Neural progenitor cell (in vitro differentiated cells): ENCODE measurements at regions not wholly inside any gene's neighbourhood (a gene's known extent, or its start where the extent isn't known, plus 50 kb on each side); places are given as distances from the start of the nearest gene placed in this dataset.

Experiments
- DNase-seq: peaks from one replicate; pipeline ENCODE4 v3.0.0-alpha.2; 2016; ENCODE audit warnings: low spot score
- H2AFZ ChIP-seq: fragments of 200-600 bp; sonication (generic); replicated peaks from 2 replicates; pipeline ENCODE4 v1.6.1; 2016; ENCODE audit warnings: antibody characterized with exemption
- H3F3A ChIP-seq: fragments of 200-600 bp; sonication (generic); 2 replicates; pipeline ENCODE4 v1.6.1; 2016; ENCODE audit warnings: antibody characterized with exemption, low read depth
- H3K27ac ChIP-seq: fragments of 200-600 bp; sonication (generic); 2 replicates; pipeline ENCODE4 v1.5.1; 2016; ENCODE audit warnings: mild to moderate bottlenecking
- H3K27me3 ChIP-seq: fragments of 200-600 bp; sonication (generic); 2 replicates; pipeline ENCODE4 v1.6.1; 2016; ENCODE audit warnings: mild to moderate bottlenecking, moderate library complexity
- H3K36me3 ChIP-seq: fragments of 200-600 bp; sonication (generic); 2 replicates; pipeline ENCODE4 v1.5.1; 2016
- H3K4me1 ChIP-seq: fragments of 200-600 bp; sonication (generic); 2 replicates; pipeline ENCODE4 v1.6.1; 2016; ENCODE audit warnings: mixed run types
- H3K4me2 ChIP-seq: fragments of 200-600 bp; sonication (generic); 2 replicates; pipeline ENCODE4 v1.6.1; 2016
- H3K4me3 ChIP-seq: fragments of 200-600 bp; sonication (generic); 2 replicates; pipeline ENCODE4 v1.5.1; 2016
- H3K79me2 ChIP-seq: fragments of 200-600 bp; sonication (generic); 2 replicates; pipeline ENCODE4 v1.6.1; 2016; ENCODE audit warnings: low read depth
- H3K9ac ChIP-seq: fragments of 200-600 bp; sonication (generic); 2 replicates; pipeline ENCODE4 v1.6.1; 2016
- H3K9me3 ChIP-seq: fragments of 200-600 bp; sonication (generic); 2 replicates; pipeline ENCODE4 v1.5.1; 2016; ENCODE audit warnings: low read depth
- H4K20me1 ChIP-seq: fragments of 200-600 bp; sonication (generic); 2 replicates; pipeline ENCODE4 v1.6.1; 2016; ENCODE audit warnings: low read depth
- H3K27ac Mint-ChIP-seq: 3 replicates; pipeline ENCODE4 v1.8.0; 2021; ENCODE audit warnings: mixed read lengths
- H3K27me3 Mint-ChIP-seq: 2 replicates; pipeline ENCODE4 v1.8.0; 2022; ENCODE audit warnings: low read depth, mild to moderate bottlenecking, inconsistent platforms, moderate library complexity, mixed read lengths; ENCODE audit not compliant: insufficient read depth
- H3K36me3 Mint-ChIP-seq: 3 replicates; pipeline ENCODE4 v1.8.0; 2021; ENCODE audit warnings: mixed read lengths
- H3K4me1 Mint-ChIP-seq: 3 replicates; pipeline ENCODE4 v1.8.0; 2021; ENCODE audit warnings: mixed read lengths
- H3K4me3 Mint-ChIP-seq: 3 replicates; pipeline ENCODE4 v1.8.0; 2021; ENCODE audit warnings: mild to moderate bottlenecking, moderate library complexity, mixed read lengths
- H3K9me3 Mint-ChIP-seq: 3 replicates; pipeline ENCODE4 v1.8.0; 2020; ENCODE audit warnings: mixed read lengths
- CTCF ChIP-seq: fragments of 200-600 bp; sonication (generic); IDR thresholded peaks from 2 replicates; pipeline ENCODE4 v1.5.1; 2017; ENCODE audit warnings: antibody characterized with exemption, mild to moderate bottlenecking
- EZH2 ChIP-seq: fragments of 200-600 bp; sonication (generic); IDR thresholded peaks from 2 replicates; pipeline ENCODE4 v1.6.1; 2017; ENCODE audit warnings: antibody characterized with exemption, mild to moderate bottlenecking, moderate library complexity
- EZH2phosphoT487 ChIP-seq: fragments of 200-600 bp; sonication (generic); IDR thresholded peaks from 2 replicates; pipeline ENCODE4 v1.6.1; 2017; ENCODE audit warnings: antibody characterized with exemption

GRCh38 chr14:98633380-98633779 is 638.6 kb downstream of the BCL11B start:
- no peaks in the 10 kb centered on the region for H3K36me3 Mint-ChIP-seq
- Histone ChIP-seq H3F3A (no peaks in the 10 kb centered on the region), H3K36me3 (no peaks in the 10 kb centered on the region), H3K4me3 (no peak overlapping the region), H3K27ac (no peak overlapping the region), H3K9ac (no peak overlapping the region), H3K4me1 (peaks cover 17% of the 10 kb centered on the region), H4K20me1 (no peaks in the 10 kb centered on the region), H3K4me2 (no peak overlapping the region), H3K27me3 (no peaks in the 10 kb centered on the region), H2AFZ (no peak overlapping the region), H3K9me3 (no peaks in the 10 kb centered on the region), H3K79me2 (no peaks in the 10 kb centered on the region)
- H3K9me3 Mint-ChIP-seq, result peaks cover 3% of the 10 kb centered on the region
- H3K4me1 Mint-ChIP-seq, result no peaks in the 10 kb centered on the region
- TF ChIP-seq EZH2 (no peak), EZH2phosphoT487 (no peak), CTCF (no peak)
- DNase-seq, result peak; percentile 42
- H3K27ac Mint-ChIP-seq, result no peak overlapping the region
- no peak overlapping the region for H3K4me3 Mint-ChIP-seq
- H3K27me3 Mint-ChIP-seq, result peaks cover 4% of the 10 kb centered on the region

- no peaks in the 10 kb centered on the region for H3K36me3 Mint-ChIP-seq
- peak; percentile 16 for DNase-seq
Observed at GRCh38 chr14:98634043-98634820, 637.8 kb downstream of the BCL11B start.

GRCh38 chr14:98638366-98638765 is 633.6 kb downstream of the BCL11B start:
- Histone ChIP-seq H3K27me3 (no peaks in the 10 kb centered on the region), H3K36me3 (no peaks in the 10 kb centered on the region), H3K79me2 (no peaks in the 10 kb centered on the region), H3F3A (no peaks in the 10 kb centered on the region), H4K20me1 (no peaks in the 10 kb centered on the region), H3K9ac (no peak overlapping the region), H3K9me3 (no peaks in the 10 kb centered on the region), H2AFZ (no peak overlapping the region), H3K27ac (no peak overlapping the region), H3K4me1 (peaks cover 14% of the 10 kb centered on the region), H3K4me2 (no peak overlapping the region), H3K4me3 (no peak overlapping the region)
- Mint-ChIP-seq H3K9me3 (no peaks in the 10 kb centered on the region), H3K27ac (no peak overlapping the region), H3K4me3 (no peak overlapping the region), H3K27me3 (no peaks in the 10 kb centered on the region), H3K4me1 (no peaks in the 10 kb centered on the region), H3K36me3 (no peaks in the 10 kb centered on the region)
- TF ChIP-seq EZH2 (no peak), EZH2phosphoT487 (no peak), CTCF (no peak)
- no peak for DNase-seq

More at GRCh38 chr14:98634043-98634820, 637.8 kb downstream of the BCL11B start:
- Histone ChIP-seq H3K36me3 (no peaks in the 10 kb centered on the region), H3K27ac (no peak overlapping the region), H3K9ac (no peak overlapping the region), H3F3A (no peaks in the 10 kb centered on the region), H3K4me3 (no peak overlapping the region), H3K27me3 (no peaks in the 10 kb centered on the region), H2AFZ (no peak overlapping the region), H3K79me2 (no peaks in the 10 kb centered on the region), H3K4me2 (peak overlapping the region; percentile 23), H4K20me1 (no peaks in the 10 kb centered on the region), H3K4me1 (peaks cover 17% of the 10 kb centered on the region), H3K9me3 (no peaks in the 10 kb centered on the region)
- Mint-ChIP-seq H3K27me3 (peaks cover 4% of the 10 kb centered on the region), H3K4me1 (no peaks in the 10 kb centered on the region), H3K27ac (no peak overlapping the region), H3K9me3 (peaks cover 3% of the 10 kb centered on the region), H3K4me3 (no peak overlapping the region)
- TF ChIP-seq CTCF, result no peak
- no peak for TF ChIP-seq EZH2phosphoT487
- no peak for TF ChIP-seq EZH2
